ENCODE measurements at regions not wholly inside any gene's neighbourhood (a gene's known extent, or its start where the extent isn't known, plus 50 kb on each side); places are given as distances from the start of the nearest gene placed in this dataset.

- Mint-ChIP-seq H3K4me3 (no peak overlapping the region), H3K9me3 (peaks cover 0 to 5% (median 2%) of the 10 kb centered on the region in 8 donors), H3K4me1 (no peaks in the 10 kb centered on the region), H3K27ac (no peak overlapping the region), H3K36me3 (no peaks in the 10 kb centered on the region), H3K27me3 (no peaks in the 10 kb centered on the region)
- H3K4me3 ChIP-seq (ENCODE audit: low read length in 2 of 2), result no peak overlapping the region
- H3K27me3 ChIP-seq (ENCODE audit: insufficient read depth, low read length), result no peaks in the 10 kb centered on the region
- H3K27ac ChIP-seq (ENCODE audit: low read depth, low read length), result no peak overlapping the region
- no peak for DNase-seq
- ChIA-PET POLR2A (ENCODE audit: partially characterized antibody) (no interaction called here), CTCF (ENCODE audit: partially characterized antibody) (no interaction called here)
- no peaks in the 10 kb centered on the region for H3K4me1 ChIP-seq (ENCODE audit: insufficient read depth, low read length)
- intact Hi-C loops (cut with micrococcal nuclease), result no loop called here
- H3K9me3 ChIP-seq (ENCODE audit: control insufficient read depth in 1 of 2, low read length in 2 of 2), result no peaks in the 10 kb centered on the region
- H3K36me3 ChIP-seq (ENCODE audit: insufficient read depth, low read length), result no peaks in the 10 kb centered on the region
These were observed 452.2 kb upstream of the EEF2KMT start for GRCh38 chr16:5549802-5550201.

- no peak overlapping the region for H3K27ac ChIP-seq (ENCODE audit: low read depth, low read length)
- Mint-ChIP-seq H3K4me3 (no peak overlapping the region), H3K9me3 (peaks cover 0 to 11% (median 0%) of the 10 kb centered on the region in 8 donors), H3K36me3 (no peaks in the 10 kb centered on the region), H3K27ac (no peak overlapping the region), H3K27me3 (no peaks in the 10 kb centered on the region), H3K4me1 (no peaks in the 10 kb centered on the region)
- no peaks in the 10 kb centered on the region for H3K9me3 ChIP-seq (ENCODE audit: control insufficient read depth in 1 of 2, low read length in 2 of 2)
- ChIA-PET POLR2A (ENCODE audit: partially characterized antibody) (no interaction called here), CTCF (ENCODE audit: partially characterized antibody) (no interaction called here)
- no peak for DNase-seq
- no peak overlapping the region for H3K4me3 ChIP-seq (ENCODE audit: low read length in 2 of 2)
- no peaks in the 10 kb centered on the region for H3K27me3 ChIP-seq (ENCODE audit: insufficient read depth, low read length)
- H3K36me3 ChIP-seq (ENCODE audit: insufficient read depth, low read length), result no peaks in the 10 kb centered on the region
- intact Hi-C loops (cut with micrococcal nuclease), result no loop called here
- no peaks in the 10 kb centered on the region for H3K4me1 ChIP-seq (ENCODE audit: insufficient read depth, low read length)
These were observed 443.8 kb upstream of the EEF2KMT start for GRCh38 chr16:5541356-5541755.

DNA sequence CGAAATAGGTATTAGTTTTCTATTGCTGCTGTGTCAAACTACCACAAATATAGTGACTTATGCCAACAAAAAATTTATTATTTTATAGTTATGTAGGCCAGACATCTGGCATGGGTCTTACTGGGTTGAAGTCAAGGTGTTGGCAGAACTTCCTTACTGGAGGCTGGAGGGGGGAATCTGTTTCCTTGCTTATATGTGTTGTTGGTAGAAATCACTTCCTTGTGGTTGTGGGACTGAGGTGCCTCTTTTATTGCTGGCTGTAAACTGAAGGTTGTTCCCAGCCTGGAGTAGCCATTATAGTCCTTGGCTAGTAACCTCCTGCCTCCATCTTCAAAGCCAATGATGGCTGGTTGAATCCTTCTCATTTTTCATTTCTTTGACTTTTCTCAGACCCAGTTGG is 439.8 kb upstream of the EEF2KMT start:
- ChIA-PET CTCF (ENCODE audit: partially characterized antibody) (no interaction called here), POLR2A (ENCODE audit: partially characterized antibody) (no interaction called here)
- Histone ChIP-seq H3K4me3 (ENCODE audit: low read length in 2 of 2) (no peak overlapping the region), H3K36me3 (ENCODE audit: insufficient read depth, low read length) (no peaks in the 10 kb centered on the region), H3K9me3 (ENCODE audit: control insufficient read depth in 1 of 2, low read length in 2 of 2) (no peaks in the 10 kb centered on the region), H3K4me1 (ENCODE audit: insufficient read depth, low read length) (no peaks in the 10 kb centered on the region), H3K27me3 (ENCODE audit: insufficient read depth, low read length) (no peaks in the 10 kb centered on the region), H3K27ac (ENCODE audit: low read depth, low read length) (no peak overlapping the region)
- DNase-seq, result no peak
- Mint-ChIP-seq H3K27me3 (no peaks in the 10 kb centered on the region), H3K36me3 (no peaks in the 10 kb centered on the region), H3K9me3 (peaks cover 0 to 17% (median 3%) of the 10 kb centered on the region in 8 donors), H3K4me3 (no peak overlapping the region), H3K4me1 (no peaks in the 10 kb centered on the region), H3K27ac (no peak overlapping the region)
- intact Hi-C loops (cut with micrococcal nuclease), result no loop called here

- no peaks in the 10 kb centered on the region for H3K36me3 Mint-ChIP-seq
These were observed 435.8 kb upstream of the EEF2KMT start for GRCh38 chr16:5533321-5533888.

DNA sequence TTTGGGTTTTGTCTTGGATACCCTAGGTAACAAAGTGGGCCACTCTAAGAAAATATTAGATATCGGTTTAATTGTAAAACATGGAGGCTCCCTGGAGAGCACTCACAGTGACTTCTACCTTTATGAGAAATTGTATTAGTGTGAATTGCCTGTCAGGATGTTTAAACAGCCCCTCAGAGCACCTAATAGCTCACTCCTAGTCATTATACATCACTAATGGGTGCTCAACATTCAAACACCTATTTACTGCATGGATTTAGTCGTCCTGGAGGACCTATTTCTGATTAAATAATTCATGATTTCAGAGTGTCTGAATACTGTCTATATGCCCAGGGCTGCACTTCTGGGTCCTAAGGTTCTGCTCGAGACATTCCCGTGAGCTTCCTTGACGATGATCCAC is 430.2 kb upstream of the EEF2KMT start:
- CTCF ChIA-PET (ENCODE audit: partially characterized antibody), result no interaction called here

More at GRCh38 chr16:5533321-5533888, 435.8 kb upstream of the EEF2KMT start:
- intact Hi-C loops (cut with micrococcal nuclease), result no loop called here
- H3K4me1 Mint-ChIP-seq, result no peaks in the 10 kb centered on the region
- Histone ChIP-seq H3K4me1 (ENCODE audit: insufficient read depth, low read length) (no peaks in the 10 kb centered on the region), H3K36me3 (ENCODE audit: insufficient read depth, low read length) (no peaks in the 10 kb centered on the region), H3K4me3 (ENCODE audit: low read length in 2 of 2) (no peak overlapping the region), H3K27ac (ENCODE audit: low read depth, low read length) (no peak overlapping the region), H3K9me3 (ENCODE audit: control insufficient read depth in 1 of 2, low read length in 2 of 2) (no peaks in the 10 kb centered on the region), H3K27me3 (ENCODE audit: insufficient read depth, low read length) (no peaks in the 10 kb centered on the region)
- no peaks in the 10 kb centered on the region for H3K27me3 Mint-ChIP-seq
- CTCF ChIA-PET (ENCODE audit: partially characterized antibody), result no interaction called here
- POLR2A ChIA-PET (ENCODE audit: partially characterized antibody), result no interaction called here
- no peak overlapping the region for H3K4me3 Mint-ChIP-seq
- H3K9me3 Mint-ChIP-seq, result peaks cover 0 to 35% (median 3%) of the 10 kb centered on the region in 8 donors
- no peak overlapping the region for H3K27ac Mint-ChIP-seq
- DNase-seq, result no peak

GRCh38 chr16:5526826-5527225 is 429.2 kb upstream of the EEF2KMT start:
- no peaks in the 10 kb centered on the region for H3K27me3 ChIP-seq (ENCODE audit: insufficient read depth, low read length)
- H3K36me3 Mint-ChIP-seq, result no peaks in the 10 kb centered on the region
- H3K4me3 ChIP-seq (ENCODE audit: low read length in 2 of 2), result no peak overlapping the region
- H3K4me1 Mint-ChIP-seq, result no peaks in the 10 kb centered on the region
- H3K9me3 Mint-ChIP-seq, result peaks cover 0 to 24% (median 3%) of the 10 kb centered on the region in 8 donors
- no peak for DNase-seq
- H3K27ac Mint-ChIP-seq, result no peak overlapping the region
- CTCF ChIA-PET (ENCODE audit: partially characterized antibody), result no interaction called here
- POLR2A ChIA-PET (ENCODE audit: partially characterized antibody), result no interaction called here
- H3K9me3 ChIP-seq (ENCODE audit: control insufficient read depth in 1 of 2, low read length in 2 of 2), result no peaks in the 10 kb centered on the region
- intact Hi-C loops (cut with micrococcal nuclease), result no loop called here
- peaks cover 0 to 5% of the 10 kb centered on the region in 2 donors for H3K27me3 Mint-ChIP-seq
- no peak overlapping the region for H3K27ac ChIP-seq (ENCODE audit: low read depth, low read length)
- no peaks in the 10 kb centered on the region for H3K4me1 ChIP-seq (ENCODE audit: insufficient read depth, low read length)
- no peak overlapping the region for H3K4me3 Mint-ChIP-seq
- no peaks in the 10 kb centered on the region for H3K36me3 ChIP-seq (ENCODE audit: insufficient read depth, low read length)

More for the DNA sequence above, 430.2 kb upstream of the EEF2KMT start:
- H3K4me3 Mint-ChIP-seq, result no peak overlapping the region
- POLR2A ChIA-PET (ENCODE audit: partially characterized antibody), result no interaction called here
- H3K4me1 Mint-ChIP-seq, result no peaks in the 10 kb centered on the region
- Histone ChIP-seq H3K9me3 (ENCODE audit: control insufficient read depth in 1 of 2, low read length in 2 of 2) (no peaks in the 10 kb centered on the region), H3K36me3 (ENCODE audit: insufficient read depth, low read length) (no peaks in the 10 kb centered on the region), H3K27me3 (ENCODE audit: insufficient read depth, low read length) (no peaks in the 10 kb centered on the region), H3K4me1 (ENCODE audit: insufficient read depth, low read length) (no peaks in the 10 kb centered on the region), H3K4me3 (ENCODE audit: low read length in 2 of 2) (no peak overlapping the region), H3K27ac (ENCODE audit: low read depth, low read length) (no peak overlapping the region)
- intact Hi-C loops (cut with micrococcal nuclease), result no loop called here
- DNase-seq, result no peak
- no peak overlapping the region for H3K27ac Mint-ChIP-seq
- H3K9me3 Mint-ChIP-seq, result peaks cover 0 to 31% (median 2%) of the 10 kb centered on the region in 8 donors
- peaks cover 0 to under 1% of the 10 kb centered on the region in 2 donors for H3K27me3 Mint-ChIP-seq
- H3K36me3 Mint-ChIP-seq, result no peaks in the 10 kb centered on the region

DNA sequence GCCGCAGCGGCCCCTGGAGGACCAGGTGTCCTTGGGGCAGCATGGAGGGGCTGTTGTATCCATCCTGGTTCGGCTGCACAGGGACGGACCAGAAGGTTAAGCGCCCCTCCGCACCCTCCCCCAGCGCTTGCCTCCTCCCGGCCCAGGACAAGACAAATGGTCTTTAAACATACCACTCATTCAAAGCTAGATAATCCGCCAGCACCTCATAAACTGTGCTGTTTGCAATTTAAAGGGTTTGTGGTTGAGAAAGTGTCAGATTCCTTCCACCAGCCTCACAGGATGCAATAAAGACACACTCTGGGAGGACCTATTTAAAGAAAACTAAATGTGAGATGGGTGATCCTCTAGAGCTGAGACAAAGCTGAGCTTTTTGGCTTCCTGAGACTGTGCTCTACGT is 426.2 kb upstream of the EEF2KMT start:
- H3K4me3 Mint-ChIP-seq, result no peak overlapping the region
- no peaks in the 10 kb centered on the region for H3K27me3 ChIP-seq (ENCODE audit: insufficient read depth, low read length)
- intact Hi-C loops (cut with micrococcal nuclease), result no loop called here

GRCh38 chr16:5516115-5516514 is 418.5 kb upstream of the EEF2KMT start:
- no peaks in the 10 kb centered on the region for H3K9me3 ChIP-seq (ENCODE audit: control insufficient read depth in 1 of 2, low read length in 2 of 2)
- no peak overlapping the region for H3K4me3 Mint-ChIP-seq
- H3K4me1 Mint-ChIP-seq, result peaks cover 0 to 1% (median 0%) of the 10 kb centered on the region in 4 donors
- no peak overlapping the region for H3K27ac Mint-ChIP-seq
- no peak overlapping the region for H3K4me3 ChIP-seq (ENCODE audit: low read length in 2 of 2)
- no peaks in the 10 kb centered on the region for H3K4me1 ChIP-seq (ENCODE audit: insufficient read depth, low read length)
- POLR2A ChIA-PET (ENCODE audit: partially characterized antibody), result no interaction called here
- intact Hi-C loops (cut with micrococcal nuclease), result no loop called here
- no peaks in the 10 kb centered on the region for H3K27me3 ChIP-seq (ENCODE audit: insufficient read depth, low read length)
- no peak for DNase-seq
- CTCF ChIA-PET (ENCODE audit: partially characterized antibody), result no interaction called here
- H3K27me3 Mint-ChIP-seq, result no peaks in the 10 kb centered on the region
- H3K36me3 ChIP-seq (ENCODE audit: insufficient read depth, low read length), result no peaks in the 10 kb centered on the region
- peaks cover 3 to 8% (median 7%) of the 10 kb centered on the region in 8 donors for H3K9me3 Mint-ChIP-seq
- no peak overlapping the region for H3K27ac ChIP-seq (ENCODE audit: low read depth, low read length)
- no peaks in the 10 kb centered on the region for H3K36me3 Mint-ChIP-seq

More for the DNA sequence above, 426.2 kb upstream of the EEF2KMT start:
- Histone ChIP-seq H3K36me3 (ENCODE audit: insufficient read depth, low read length) (no peaks in the 10 kb centered on the region), H3K4me3 (ENCODE audit: low read length in 2 of 2) (no peak overlapping the region), H3K4me1 (ENCODE audit: insufficient read depth, low read length) (no peaks in the 10 kb centered on the region), H3K27ac (ENCODE audit: low read depth, low read length) (no peak overlapping the region), H3K9me3 (ENCODE audit: control insufficient read depth in 1 of 2, low read length in 2 of 2) (no peaks in the 10 kb centered on the region)
- Mint-ChIP-seq H3K36me3 (no peaks in the 10 kb centered on the region), H3K9me3 (peaks cover 0 to 9% (median 3%) of the 10 kb centered on the region in 8 donors), H3K27ac (no peak overlapping the region), H3K4me1 (no peaks in the 10 kb centered on the region), H3K27me3 (peaks cover 0 to 5% of the 10 kb centered on the region in 2 donors)
- no peak for DNase-seq
- CTCF ChIA-PET (ENCODE audit: partially characterized antibody), result no interaction called here
- POLR2A ChIA-PET (ENCODE audit: partially characterized antibody), result no interaction called here

Measured in CD4-positive, alpha-beta memory T cell (primary cell).